HG03064 (cell line): ENCODE measurements at regions not wholly inside any gene's neighbourhood (a gene's known extent, or its start where the extent isn't known, plus 50 kb on each side); places are given as distances from the start of the nearest gene placed in this dataset.

ENCODE experiments used
- ATAC-seq: cut with Tn5 transposase; IDR thresholded peaks from one replicate; pipeline ENCODE4 v1.9.1; 2021; ENCODE audit warnings: low read depth; ENCODE audit not compliant: unreplicated experiment

DNA sequence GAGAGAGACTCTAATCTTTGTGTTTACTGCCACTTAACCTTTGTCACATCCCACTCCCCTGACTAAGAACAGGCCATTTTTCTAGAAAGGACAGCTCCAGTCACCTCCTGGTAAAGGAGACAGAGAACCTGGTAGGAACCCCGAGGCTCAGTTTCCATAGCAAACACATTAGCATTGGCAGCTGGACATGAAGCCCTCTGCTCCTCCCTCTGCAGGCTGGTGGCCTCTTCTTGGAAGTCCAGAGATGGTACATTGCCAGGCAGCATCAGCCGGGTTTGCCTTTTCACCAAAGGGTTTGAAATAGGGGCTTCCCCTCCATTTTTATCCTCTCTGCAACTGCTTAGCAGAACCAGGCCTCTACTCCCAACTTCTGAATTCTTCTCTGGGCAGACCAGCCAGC is 213.4 kb upstream of the SEMA6D start:
- no peak for ATAC-seq

DNA sequence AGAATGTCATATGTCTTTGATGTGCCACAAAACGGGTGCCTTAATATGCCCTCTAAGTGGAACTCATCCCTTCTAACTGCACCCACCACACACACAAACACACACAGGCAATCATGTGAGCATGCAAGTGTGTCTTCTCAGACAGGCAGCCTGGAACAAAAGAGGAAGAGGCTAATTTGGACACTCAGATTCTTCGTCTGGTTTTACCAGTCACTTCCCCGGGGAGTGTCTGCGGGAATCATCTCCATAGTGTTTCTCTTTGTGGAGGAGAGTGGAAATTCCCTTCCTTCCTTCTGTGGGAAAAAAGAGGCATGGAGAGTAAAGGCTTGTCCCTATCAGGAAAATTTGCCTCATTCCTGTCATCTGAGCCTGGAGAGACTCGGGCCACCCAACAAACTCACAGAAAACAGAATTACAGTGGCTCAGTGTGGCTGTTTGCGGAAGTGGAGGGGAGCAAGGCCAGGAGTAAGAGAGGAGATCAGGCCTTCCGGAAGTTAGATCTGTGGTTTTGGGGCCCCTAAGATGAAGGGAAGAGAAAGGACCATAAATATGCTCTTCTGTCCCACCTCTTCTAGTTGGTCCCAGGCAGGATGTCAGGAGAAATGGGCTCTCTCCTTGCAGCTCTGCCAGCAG is 212.6 kb upstream of the SEMA6D start:
- ATAC-seq, result no peak

DNA sequence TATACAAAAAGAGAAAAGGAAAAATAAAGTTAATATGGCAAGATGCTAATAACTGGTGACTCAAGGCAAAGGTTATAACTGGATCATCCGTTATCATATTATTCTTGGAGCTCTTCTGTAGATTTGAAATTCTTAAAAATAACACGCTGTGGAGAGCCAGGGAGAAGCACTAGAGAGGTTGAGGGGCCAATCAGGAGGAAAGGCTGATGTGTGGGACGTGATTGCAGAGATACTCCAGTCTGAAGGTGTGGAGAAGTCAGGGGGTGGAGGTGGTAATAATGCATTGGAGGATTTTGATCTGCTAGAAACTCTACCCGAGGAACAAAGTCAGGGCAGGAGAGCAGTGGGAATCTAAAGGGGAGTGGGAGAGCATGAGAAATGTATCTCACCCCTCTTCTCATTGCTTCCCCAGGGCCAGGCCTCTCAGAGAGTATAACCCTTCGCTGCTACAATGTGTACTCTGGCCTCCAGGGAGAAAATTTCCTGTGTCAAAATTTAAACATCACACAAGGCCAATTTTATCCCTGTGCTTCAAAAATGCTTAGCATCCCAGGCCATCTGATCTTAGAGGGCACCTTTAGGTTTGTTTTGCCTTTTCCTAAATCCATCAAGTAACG is 211.5 kb upstream of the SEMA6D start:
- no peak for ATAC-seq

DNA sequence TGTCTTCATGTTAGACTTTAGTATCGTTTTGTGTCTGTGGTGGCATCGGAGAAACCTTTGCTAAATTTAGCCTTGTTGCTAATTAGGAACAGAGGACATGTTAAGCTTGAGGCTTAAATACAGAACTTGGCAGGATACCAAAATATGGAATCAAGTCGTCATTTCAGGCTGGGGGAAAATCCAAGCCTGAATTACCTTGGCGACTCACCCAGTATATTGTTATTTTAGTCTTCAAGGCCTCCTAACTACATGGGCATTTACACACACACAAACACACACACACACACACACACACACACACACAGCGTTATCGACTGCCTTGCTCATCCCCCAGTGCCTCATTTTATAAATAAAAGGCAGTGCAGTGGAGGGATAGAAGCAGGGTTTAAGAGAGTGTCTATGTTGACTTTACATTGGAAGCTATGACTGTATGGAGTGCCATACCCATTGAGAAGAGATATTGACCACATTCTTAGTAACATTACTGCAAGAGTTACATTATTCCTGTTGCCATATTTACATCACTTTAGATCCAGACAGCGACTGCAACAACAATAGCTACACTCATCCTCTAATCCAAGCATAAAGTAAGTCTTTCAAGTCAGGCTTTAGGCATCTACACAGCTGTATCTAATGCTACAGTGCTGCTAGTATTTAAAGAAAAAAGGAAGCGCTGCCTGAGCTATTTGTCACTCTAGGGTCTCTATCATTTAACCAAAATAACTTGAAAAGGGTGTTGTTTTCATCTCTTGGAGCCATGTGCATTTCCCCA is 210.8 kb upstream of the SEMA6D start:
- ATAC-seq, result no peak

DNA sequence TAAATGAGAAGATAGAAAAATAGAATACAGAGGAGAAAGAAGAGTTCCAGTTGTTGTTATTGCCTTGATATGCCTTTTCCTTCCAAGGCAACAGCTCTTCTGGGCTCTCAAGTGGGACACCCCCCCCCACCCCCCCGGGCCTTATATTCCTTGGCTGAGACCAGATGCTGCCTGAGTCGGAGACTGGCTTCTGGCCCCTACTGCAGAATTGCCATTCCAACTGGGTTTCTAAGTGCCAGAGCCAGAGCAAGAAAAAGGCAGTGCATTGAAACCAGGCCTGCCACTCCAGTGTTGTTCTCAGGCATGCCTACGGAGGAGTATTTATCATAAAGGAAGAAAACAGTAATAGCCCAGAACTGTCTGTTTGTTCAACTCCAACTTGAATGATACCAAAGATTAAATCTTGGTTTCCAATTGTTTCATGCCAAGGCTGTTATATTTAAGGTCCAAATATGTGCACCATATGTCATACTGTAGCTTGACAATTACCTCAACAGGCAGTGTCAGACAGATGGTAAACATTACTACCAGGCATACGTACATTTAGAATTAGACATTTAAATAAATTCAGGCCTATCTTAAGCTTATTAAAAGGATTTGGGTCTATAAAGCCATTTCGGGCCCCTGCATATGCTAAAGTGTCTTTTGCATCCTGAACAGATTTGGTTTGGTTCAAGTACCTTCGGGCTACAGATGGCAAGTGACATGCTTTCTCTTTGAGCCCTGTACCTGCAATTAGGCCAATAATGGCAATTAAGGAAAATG is 209.9 kb upstream of the SEMA6D start:
- ATAC-seq, result no peak

DNA sequence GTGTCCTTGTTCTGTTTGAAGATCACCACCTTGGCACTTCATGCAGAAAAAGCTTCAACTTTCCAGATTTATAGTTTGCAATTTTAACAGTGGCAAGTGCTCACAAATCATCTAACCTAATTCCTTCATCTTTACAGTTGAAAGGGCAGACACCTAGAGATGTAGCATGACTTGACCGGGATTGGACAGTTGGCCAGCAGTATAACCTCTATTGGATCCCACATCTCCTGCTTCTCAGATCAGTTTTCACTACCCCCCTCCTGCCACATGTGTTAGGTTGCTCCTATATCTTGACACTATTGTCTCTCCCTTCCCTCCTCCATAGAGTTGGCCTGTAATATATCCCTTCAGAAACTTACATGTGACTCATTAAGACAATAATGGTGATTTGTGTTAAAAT is 206.0 kb upstream of the SEMA6D start:
- no peak for ATAC-seq

DNA sequence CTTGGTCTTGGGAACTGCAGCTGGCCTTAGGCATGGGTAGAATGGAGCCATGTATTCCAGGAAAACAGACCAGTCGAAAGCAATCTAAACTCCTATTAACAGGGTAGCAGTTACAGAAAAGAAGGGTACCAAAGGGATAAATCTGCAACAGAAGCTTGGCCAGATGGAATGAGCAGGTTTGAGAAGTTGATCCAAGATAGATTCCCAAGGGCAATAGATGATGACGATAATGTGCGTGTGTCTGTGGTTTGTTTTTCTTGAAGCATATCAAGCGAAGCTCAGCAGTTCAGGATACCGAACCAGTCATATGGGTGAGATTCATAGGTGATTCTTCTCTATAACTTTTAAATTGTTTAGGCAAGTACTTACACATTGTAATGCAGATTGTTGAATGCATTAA is 203.8 kb upstream of the SEMA6D start:
- no peak for ATAC-seq

DNA sequence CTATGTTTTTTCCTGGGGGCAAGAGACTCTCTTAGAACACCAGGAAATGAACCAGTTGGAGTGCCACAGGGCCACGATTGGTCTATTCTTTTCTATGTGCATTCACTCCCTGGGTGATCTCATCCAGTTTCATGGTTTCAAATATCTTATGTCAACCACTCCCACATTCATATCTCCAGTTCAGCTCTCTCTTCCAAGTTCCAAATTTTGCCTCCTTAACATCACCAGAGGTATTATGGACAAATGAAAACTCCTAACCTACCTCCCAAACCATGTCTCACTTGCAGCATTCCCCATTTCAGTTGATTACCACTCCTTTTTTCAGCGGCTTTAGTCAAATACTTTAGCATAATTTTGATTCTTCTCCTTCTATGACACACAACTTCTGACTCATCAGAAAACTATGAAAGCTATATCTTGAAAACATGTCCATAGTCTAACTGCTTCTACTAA is 203.1 kb upstream of the SEMA6D start:
- ATAC-seq, result no peak

DNA sequence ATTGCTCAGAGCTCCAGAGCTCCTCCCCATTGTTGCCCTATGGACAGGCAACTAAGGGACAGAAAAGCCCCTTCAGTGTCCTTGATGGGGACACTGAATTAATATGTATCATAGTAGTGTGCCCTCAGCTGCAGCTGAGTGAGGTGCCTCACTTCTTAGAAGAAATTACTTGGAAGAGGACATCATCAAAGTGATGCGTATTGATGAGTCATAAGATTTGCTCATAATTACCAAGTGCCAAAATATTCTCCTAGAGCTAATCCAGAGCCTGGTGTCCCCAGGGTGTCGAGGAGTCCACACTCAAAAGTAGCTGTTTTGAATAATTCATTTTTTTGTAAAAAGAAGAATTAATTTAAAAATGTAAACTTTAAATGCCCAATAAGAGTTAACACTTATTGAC is 200.7 kb upstream of the SEMA6D start:
- ATAC-seq, result no peak

DNA sequence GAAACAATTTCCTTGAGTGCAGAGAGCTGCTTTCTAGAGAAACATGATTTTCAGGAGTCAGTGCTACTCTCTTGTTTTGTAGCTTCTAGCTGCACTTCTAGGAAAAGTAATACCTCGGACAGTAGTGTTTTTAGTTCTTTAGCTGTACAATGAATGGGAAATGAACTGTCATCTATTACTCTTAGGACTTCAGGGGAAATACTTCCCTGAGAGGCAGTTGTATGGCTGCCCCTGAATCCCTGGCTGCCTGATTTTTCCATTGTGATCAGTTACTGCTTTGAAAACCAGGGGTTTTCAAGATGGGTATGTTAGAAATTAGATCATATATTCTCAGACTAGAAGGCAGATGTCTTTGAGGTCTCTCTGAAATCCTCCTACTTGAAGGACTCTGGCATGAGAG is 200.3 kb upstream of the SEMA6D start:
- ATAC-seq, result no peak

DNA sequence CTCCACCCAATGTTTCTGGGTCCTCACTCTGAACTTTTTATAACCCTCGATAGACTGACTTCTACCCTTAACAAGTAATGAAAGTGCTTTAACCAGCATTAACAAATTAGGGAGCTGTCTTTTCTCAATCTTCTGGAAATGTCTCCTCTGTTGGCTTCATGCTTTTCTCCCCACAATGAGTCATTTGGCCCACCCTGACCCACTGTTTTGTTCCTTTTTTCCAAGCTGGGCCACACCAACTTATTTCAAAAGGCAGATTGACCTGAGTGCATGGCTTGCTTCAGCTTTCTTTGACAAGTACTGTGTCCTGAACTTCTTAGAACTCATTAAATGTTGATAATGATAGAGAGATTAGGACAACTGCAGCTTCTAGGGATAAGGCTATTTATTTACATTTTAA is 199.6 kb upstream of the SEMA6D start:
- ATAC-seq, result no peak

DNA sequence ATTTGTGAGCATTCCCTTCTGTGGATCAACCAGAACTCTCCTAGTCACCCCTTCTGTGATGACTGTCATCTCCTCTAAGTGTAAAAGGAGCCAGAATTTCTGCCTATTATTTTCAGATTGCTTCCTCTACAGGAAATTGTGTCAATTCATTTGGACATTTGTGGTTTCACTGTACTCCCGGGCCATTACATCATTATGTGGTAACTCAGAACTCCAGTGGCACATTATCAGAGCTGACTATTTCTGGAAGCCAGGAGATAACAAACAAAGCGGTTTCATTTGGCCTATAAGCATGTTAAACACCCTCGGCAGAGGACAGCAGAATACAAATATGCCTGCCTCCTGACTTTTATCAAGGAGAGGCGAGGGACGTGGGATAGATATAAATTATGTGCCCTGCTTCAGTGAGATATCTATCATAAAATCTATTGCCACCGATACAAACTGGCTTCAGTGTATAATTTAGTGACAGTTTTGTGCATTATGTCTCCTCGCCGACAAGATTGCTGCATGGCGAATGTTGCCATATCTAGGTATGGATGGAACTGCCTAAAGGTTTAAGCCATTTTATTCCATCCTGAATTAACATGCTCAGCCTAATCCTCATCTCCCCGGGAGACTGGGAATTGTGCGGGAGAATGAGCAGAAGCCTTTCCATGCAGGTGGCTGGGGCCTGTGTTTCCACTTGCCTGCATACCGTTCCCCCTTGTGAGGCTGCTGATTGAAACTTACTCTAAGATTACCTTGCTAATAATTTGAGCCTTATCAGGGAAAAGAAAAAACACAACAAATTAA is 193.4 kb upstream of the SEMA6D start:
- ATAC-seq, result no peak

DNA sequence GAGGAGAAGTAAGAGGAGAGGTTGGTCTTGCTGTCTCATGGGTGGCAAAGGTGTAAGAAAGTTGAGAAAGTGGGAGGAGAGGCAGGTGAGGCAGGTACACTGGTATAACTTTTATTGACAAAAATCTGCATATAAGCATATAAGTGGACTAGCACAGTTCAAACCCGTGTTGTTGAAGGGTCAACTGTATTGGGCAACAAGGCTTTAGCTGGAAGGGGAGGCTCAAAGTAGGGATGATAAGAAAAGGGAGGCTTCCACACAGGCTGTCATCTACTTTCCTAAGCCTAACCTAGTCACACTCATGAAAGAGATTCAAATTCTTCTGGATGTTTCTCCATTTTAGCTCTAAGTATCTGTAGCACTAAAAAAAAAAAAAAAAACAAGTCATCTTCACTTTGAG is 188.1 kb upstream of the SEMA6D start:
- ATAC-seq, result no peak

DNA sequence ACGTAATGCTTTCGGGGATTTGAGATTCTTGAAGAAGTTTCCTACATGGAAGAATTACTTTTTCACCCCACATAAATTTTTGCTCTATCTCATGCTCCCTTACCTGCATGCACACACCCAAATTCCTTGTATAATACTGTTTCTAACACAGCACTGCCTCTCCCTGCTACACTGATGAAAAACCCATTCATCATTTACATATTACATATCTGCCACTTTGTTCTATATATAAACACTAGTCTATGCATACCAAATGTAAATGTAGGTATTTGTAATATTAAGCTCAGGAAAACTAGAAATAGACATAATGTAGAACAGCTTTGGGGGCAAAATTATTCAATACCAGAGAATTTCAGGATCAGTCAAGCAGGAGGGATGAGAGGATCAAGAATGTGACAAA is 182.6 kb upstream of the SEMA6D start:
- no peak for ATAC-seq

DNA sequence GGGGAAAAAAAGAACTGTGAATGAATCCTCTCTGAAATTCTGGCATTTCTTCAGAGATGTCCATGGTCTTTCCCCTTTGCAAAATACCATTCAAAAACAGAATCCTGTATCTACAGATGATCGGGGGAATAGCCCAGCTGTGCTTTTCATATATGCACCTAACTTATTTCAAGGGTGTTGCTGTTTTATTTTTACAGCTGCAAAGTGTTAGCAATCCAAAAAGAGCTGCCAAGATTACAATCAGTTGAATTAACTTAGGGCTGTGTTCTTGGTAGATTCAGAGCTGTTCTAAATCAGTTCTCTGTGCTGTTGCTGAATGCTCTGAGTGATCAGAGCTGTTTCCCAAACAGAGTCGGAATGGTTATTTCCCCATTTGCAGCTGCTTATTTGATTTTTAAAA is 175.7 kb upstream of the SEMA6D start:
- ATAC-seq, result no peak

DNA sequence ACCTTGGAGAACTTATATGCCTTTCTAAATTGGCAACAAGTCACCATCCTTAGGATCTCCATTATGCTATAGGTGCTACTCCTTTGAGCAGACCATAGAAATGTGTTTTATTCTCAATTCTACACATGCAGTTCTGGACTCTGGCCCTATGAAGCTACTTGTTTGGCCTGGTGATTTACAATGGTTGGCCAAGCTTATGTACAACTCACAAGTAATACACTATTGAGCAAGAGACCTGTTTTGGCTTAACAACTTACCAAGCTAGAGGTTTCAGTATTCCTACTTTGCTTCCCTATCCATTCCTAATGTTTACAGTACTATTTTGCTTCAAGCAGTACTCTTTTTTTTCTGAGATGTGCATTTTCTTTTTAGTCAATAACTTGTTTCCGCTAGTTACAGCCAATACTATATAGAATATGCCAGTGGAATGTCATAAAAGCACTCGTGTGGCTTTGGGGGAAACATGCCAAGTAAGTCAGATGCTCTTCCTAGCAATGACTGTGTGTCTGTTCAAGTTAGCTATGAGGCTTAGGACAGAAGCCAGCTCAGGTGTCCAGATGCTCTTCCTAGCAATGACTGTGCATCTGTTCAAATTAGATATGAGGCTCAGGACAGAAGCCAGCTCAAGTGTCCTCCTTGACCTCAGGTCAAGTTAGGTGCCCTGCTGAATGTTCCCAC is 174.9 kb upstream of the SEMA6D start:
- ATAC-seq, result no peak

DNA sequence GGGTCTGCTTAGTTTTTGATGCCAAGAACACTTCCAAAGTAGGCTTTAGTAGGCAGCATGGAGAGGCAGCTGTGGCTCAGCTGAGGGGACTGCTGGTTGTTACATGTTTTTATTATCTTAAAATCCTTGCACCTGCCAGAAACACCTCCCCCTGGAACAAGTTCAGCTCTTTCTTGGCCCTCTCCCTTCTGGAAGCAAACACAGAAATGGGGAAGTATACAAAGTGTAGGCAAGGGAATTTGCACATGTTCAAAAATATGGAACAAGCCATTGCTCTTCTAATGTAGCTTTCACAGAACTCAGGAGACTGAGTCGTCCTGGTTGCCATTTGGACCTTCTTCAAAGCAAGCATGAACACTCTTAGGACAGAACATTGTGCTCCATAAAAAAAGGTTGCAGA is 169.1 kb upstream of the SEMA6D start:
- ATAC-seq, result no peak

DNA sequence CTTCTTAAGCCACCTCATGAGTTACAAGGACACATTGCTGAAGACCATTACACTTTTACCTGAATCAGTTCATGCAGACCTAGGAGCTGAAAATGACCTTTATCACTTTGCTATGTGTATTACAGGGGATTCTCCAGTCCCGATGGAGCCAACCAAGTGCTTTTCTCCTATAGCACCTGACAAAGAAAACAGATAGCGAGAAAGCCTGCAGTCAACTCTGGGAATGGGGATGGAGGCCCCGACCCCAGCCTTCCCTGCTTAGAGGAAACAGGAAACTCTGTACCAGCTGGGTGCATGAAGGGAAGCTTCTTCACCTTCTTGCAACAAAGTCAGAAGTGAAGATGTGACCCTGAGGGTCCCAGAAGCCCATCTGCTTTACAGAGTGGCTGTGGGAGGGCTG is 168.3 kb upstream of the SEMA6D start:
- no peak for ATAC-seq

DNA sequence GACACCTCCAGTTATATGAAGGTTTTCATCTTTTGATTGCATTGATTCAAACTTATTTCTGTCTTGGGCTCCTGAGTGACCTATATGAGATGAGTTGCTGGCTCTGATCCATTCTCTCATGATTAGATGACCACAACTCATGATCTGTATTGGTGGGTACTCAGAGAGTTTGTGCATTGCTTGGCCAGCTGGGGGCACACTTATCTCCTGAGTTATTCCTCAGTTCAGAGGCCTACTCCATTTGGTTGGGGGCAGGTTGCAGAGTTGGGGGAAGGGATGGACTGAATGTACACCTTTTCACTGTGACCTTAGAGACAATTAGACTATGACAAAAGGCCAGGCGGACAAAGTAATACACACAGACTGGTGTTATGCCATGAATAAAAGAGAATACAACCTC is 166.2 kb upstream of the SEMA6D start:
- no peak for ATAC-seq

DNA sequence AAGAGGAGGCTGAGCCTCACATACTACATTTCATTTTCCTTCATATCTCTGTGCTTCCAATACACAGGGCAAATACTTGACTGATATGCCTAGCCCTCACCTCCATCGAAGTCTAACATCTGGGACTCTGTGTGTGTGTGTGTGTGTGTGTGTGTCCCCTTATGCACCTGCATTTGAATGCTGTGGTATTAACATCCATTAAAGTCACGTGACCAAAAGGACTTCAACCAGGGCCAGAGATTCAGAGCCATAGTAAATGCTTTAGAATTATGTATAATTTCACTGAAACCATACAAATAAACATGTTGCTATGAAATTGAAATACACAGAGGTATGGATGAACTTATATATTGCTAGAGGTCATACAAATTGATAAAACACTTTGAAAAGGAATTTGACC is 165.8 kb upstream of the SEMA6D start:
- ATAC-seq, result no peak
